ENCODE measurements at regions not wholly inside any gene's neighbourhood (a gene's known extent, or its start where the extent isn't known, plus 50 kb on each side); places are given as distances from the start of the nearest gene placed in this dataset.

GRCh38 chr9:95373069-95373681, 55.7 kb upstream of the FANCC start:
- no peak overlapping the region for H3K4me3 ChIP-seq (ENCODE audit: low read length)
- H3K4me1 ChIP-seq (ENCODE audit: control insufficient read depth, low read length) = peaks cover 12% of the 10 kb centered on the region
- no peaks in the 10 kb centered on the region for H3K36me3 ChIP-seq (ENCODE audit: control insufficient read depth, low read length)
- no peaks in the 10 kb centered on the region for H3K9me2 ChIP-seq (replicated peaks; ENCODE audit: control insufficient read depth, low read length)
- H3K9me3 ChIP-seq (ENCODE audit: control insufficient read depth, insufficient read depth, low read length) = no peaks in the 10 kb centered on the region
- H3K27ac ChIP-seq (ENCODE audit: low read depth, low read length) = no peak overlapping the region
- H3K27me3 ChIP-seq (ENCODE audit: control insufficient read depth, low read length) = peaks cover 16% of the 10 kb centered on the region
- no peaks in the 10 kb centered on the region for H3K79me2 ChIP-seq (ENCODE audit: control insufficient read depth, low read length)
- H3F3A ChIP-seq (ENCODE audit: control insufficient read depth, insufficient read depth) = no peaks in the 10 kb centered on the region
- TF ChIP-seq EZH2phosphoT487 (IDR thresholded peaks at IDR 0.05; ENCODE audit: borderline replicate concordance, low read length) = no peak
- TF ChIP-seq CTCF (IDR thresholded peaks at IDR 0.05; ENCODE audit: low read depth, low read length, poor library complexity, severe bottlenecking) = no peak
- H4K20me1 ChIP-seq (ENCODE audit: control insufficient read depth, insufficient read depth, low read depth, low read length) = no peaks in the 10 kb centered on the region
- H3K4me2 ChIP-seq (ENCODE audit: low read length) = no peak overlapping the region

- H3K9me2 ChIP-seq (replicated peaks; ENCODE audit: control insufficient read depth, low read length) = no peaks in the 10 kb centered on the region
- no peak overlapping the region for H3K4me3 ChIP-seq (ENCODE audit: low read length)
- no peaks in the 10 kb centered on the region for H4K20me1 ChIP-seq (ENCODE audit: control insufficient read depth, insufficient read depth, low read depth, low read length)
- no peaks in the 10 kb centered on the region for H3K79me2 ChIP-seq (ENCODE audit: control insufficient read depth, low read length)
- H3K9me3 ChIP-seq (ENCODE audit: control insufficient read depth, insufficient read depth, low read length) = no peaks in the 10 kb centered on the region
- H3F3A ChIP-seq (ENCODE audit: control insufficient read depth, insufficient read depth) = no peaks in the 10 kb centered on the region
- TF ChIP-seq EZH2phosphoT487 (IDR thresholded peaks at IDR 0.05; ENCODE audit: borderline replicate concordance, low read length) (no peak), CTCF (IDR thresholded peaks at IDR 0.05; ENCODE audit: low read depth, low read length, poor library complexity, severe bottlenecking) (no peak)
- H3K4me2 ChIP-seq (ENCODE audit: low read length) = no peak overlapping the region
- peaks cover 12% of the 10 kb centered on the region for H3K4me1 ChIP-seq (ENCODE audit: control insufficient read depth, low read length)
- peaks cover 13% of the 10 kb centered on the region; the same call in 1 of the 2 replicates for H3K27me3 ChIP-seq (ENCODE audit: control insufficient read depth, low read length)
- H3K36me3 ChIP-seq (ENCODE audit: control insufficient read depth, low read length) = no peaks in the 10 kb centered on the region
- H3K27ac ChIP-seq (ENCODE audit: low read depth, low read length) = no peak overlapping the region
Observed at GRCh38 chr9:95370064-95370463, 52.6 kb upstream of the FANCC start.

GRCh38 chr9:95368377-95369160, 51.1 kb upstream of the FANCC start:
- Histone ChIP-seq H3K9me3 (ENCODE audit: control insufficient read depth, insufficient read depth, low read length) (no peaks in the 10 kb centered on the region), H3K27ac (ENCODE audit: low read depth, low read length) (no peak overlapping the region), H3K79me2 (ENCODE audit: control insufficient read depth, low read length) (no peaks in the 10 kb centered on the region), H4K20me1 (ENCODE audit: control insufficient read depth, insufficient read depth, low read depth, low read length) (no peaks in the 10 kb centered on the region), H3K4me1 (ENCODE audit: control insufficient read depth, low read length) (peaks cover 6% of the 10 kb centered on the region), H3F3A (ENCODE audit: control insufficient read depth, insufficient read depth) (no peaks in the 10 kb centered on the region), H3K9me2 (replicated peaks; ENCODE audit: control insufficient read depth, low read length) (no peaks in the 10 kb centered on the region), H3K4me3 (ENCODE audit: low read length) (no peak overlapping the region), H3K4me2 (ENCODE audit: low read length) (no peak overlapping the region), H3K36me3 (ENCODE audit: control insufficient read depth, low read length) (no peaks in the 10 kb centered on the region), H3K27me3 (ENCODE audit: control insufficient read depth, low read length) (peaks cover 13% of the 10 kb centered on the region; the same call in 1 of the 2 replicates)
- TF ChIP-seq CTCF (IDR thresholded peaks at IDR 0.05; ENCODE audit: low read depth, low read length, poor library complexity, severe bottlenecking) (no peak), EZH2phosphoT487 (IDR thresholded peaks at IDR 0.05; ENCODE audit: borderline replicate concordance, low read length) (no peak)
